ENCODE measurements at regions not wholly inside any gene's neighbourhood (a gene's known extent, or its start where the extent isn't known, plus 50 kb on each side); places are given as distances from the start of the nearest gene placed in this dataset.

- no peaks in the 10 kb centered on the region for H3K9me3 Mint-ChIP-seq
- H3K36me3 Mint-ChIP-seq (ENCODE audit: low read depth): no peaks in the 10 kb centered on the region
- no peak overlapping the region for H3K4me3 Mint-ChIP-seq
- no peaks in the 10 kb centered on the region for H3K27me3 Mint-ChIP-seq
- no peak for DNase-seq
- POLR2A ChIA-PET: no interaction called here
- CTCF ChIA-PET: no interaction called here
- H3K27ac Mint-ChIP-seq: no peak overlapping the region
- H3K4me1 Mint-ChIP-seq: no peaks in the 10 kb centered on the region
Measured at GRCh38 chr6:126574301-126574700, 234.4 kb downstream of the CENPW start.

DNA sequence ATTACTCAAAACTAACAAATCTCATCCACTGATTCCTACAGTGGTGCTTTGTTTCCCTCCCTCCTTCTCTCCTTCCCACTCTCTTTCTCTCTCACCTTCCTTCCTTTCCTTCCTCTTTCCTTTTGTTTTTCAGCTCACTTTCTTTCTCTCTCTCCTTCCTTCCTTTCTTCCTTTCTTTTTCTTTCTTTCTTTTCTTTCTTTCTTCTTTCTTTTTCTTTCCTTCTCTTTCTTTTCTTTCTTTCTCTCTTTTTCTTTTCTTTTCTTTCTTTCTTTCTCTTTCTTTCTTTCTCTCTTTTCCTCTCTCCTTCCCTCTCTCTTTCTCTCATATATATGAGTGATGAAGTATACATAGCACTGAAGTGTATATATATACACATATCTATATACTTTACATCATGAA lies 241.4 kb downstream of the CENPW start:
- ChIA-PET CTCF (no interaction called here), POLR2A (no interaction called here)
- Mint-ChIP-seq H3K4me1 (no peaks in the 10 kb centered on the region), H3K27ac (no peak overlapping the region), H3K36me3 (ENCODE audit: low read depth) (no peaks in the 10 kb centered on the region), H3K4me3 (no peak overlapping the region), H3K9me3 (no peaks in the 10 kb centered on the region), H3K27me3 (no peaks in the 10 kb centered on the region)
- no peak for DNase-seq

DNA sequence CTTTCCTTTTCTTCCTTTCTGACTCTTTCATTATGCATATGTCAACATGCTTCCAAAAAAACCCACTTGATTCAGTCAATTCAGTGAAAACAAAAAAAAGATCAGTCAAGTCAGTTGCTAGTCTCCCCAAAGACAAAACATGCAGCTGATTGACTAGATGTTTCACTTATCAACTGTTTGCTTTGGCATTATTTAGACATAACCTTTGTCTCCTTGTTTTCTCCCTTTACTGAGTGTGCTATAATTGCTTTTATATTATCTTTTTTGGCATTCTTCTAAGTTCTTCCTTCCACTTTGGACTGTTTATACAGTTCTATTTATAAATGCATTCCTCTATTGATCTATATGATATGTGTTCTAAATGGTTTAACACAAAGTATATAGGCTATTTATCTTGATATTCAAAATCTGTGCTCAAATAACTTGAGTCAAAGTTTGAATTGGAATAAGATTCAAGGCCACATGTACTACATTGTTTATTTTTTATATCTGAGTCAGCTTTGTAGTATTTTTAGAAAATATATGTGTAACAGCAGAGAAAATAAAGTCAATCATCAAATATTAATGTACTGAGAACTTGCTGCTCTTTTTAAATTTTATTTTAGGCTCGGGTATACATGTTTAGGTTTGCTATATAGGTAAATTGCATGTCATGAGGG lies 260.5 kb downstream of the CENPW start:
- H3K27ac Mint-ChIP-seq: no peak overlapping the region
- no peaks in the 10 kb centered on the region for H3K4me1 Mint-ChIP-seq
- no peak overlapping the region for H3K4me3 Mint-ChIP-seq
- H3K27me3 Mint-ChIP-seq: no peaks in the 10 kb centered on the region
- H3K9me3 Mint-ChIP-seq: no peaks in the 10 kb centered on the region
- ChIA-PET POLR2A (no interaction called here), CTCF (no interaction called here)
- no peaks in the 10 kb centered on the region for H3K36me3 Mint-ChIP-seq (ENCODE audit: low read depth)
- DNase-seq: no peak

- CTCF ChIA-PET: no interaction called here
- DNase-seq: no peak
- no peaks in the 10 kb centered on the region for H3K4me1 Mint-ChIP-seq
- no peaks in the 10 kb centered on the region for H3K36me3 Mint-ChIP-seq (ENCODE audit: low read depth)
- H3K27me3 Mint-ChIP-seq: no peaks in the 10 kb centered on the region
- no peak overlapping the region for H3K4me3 Mint-ChIP-seq
- H3K27ac Mint-ChIP-seq: no peak overlapping the region
- peaks cover 1% of the 10 kb centered on the region for H3K9me3 Mint-ChIP-seq
- POLR2A ChIA-PET: no interaction called here
Measured at GRCh38 chr6:126603410-126603809, 263.5 kb downstream of the CENPW start.

GRCh38 chr6:126605089-126605488 lies 265.2 kb downstream of the CENPW start:
- POLR2A ChIA-PET: no interaction called here
- CTCF ChIA-PET: no interaction called here
- no peaks in the 10 kb centered on the region for H3K27me3 Mint-ChIP-seq
- no peaks in the 10 kb centered on the region for H3K36me3 Mint-ChIP-seq (ENCODE audit: low read depth)
- DNase-seq: no peak
- no peak overlapping the region for H3K27ac Mint-ChIP-seq
- H3K4me3 Mint-ChIP-seq: no peak overlapping the region
- H3K9me3 Mint-ChIP-seq: peaks cover 6% of the 10 kb centered on the region
- no peaks in the 10 kb centered on the region for H3K4me1 Mint-ChIP-seq

DNA sequence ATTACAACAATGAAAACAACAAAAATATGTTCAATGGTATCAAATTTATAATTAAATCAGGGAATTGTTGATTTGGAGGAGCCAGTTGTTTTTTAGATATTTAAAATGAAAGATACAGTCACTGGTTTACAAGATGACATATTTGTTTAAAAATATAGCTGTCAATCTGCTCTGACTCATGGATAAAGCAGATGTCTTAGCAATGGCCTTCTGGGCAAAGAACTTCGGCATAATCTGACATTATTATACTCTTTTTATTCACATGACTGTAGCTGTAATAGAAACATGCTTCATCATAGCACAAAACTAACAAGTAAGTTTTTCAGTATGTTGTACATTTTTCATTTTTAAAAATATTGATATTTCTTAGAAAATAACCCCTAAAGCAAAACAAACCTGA lies 267.4 kb downstream of the CENPW start:
- POLR2A ChIA-PET: no interaction called here
- CTCF ChIA-PET: no interaction called here
- Mint-ChIP-seq H3K4me3 (no peak overlapping the region), H3K36me3 (ENCODE audit: low read depth) (no peaks in the 10 kb centered on the region), H3K27me3 (no peaks in the 10 kb centered on the region), H3K4me1 (no peaks in the 10 kb centered on the region), H3K9me3 (peaks cover 10% of the 10 kb centered on the region), H3K27ac (no peak overlapping the region)
- DNase-seq: no peak

- Mint-ChIP-seq H3K9me3 (peaks cover 13% of the 10 kb centered on the region), H3K4me1 (no peaks in the 10 kb centered on the region), H3K27me3 (no peaks in the 10 kb centered on the region), H3K36me3 (ENCODE audit: low read depth) (no peaks in the 10 kb centered on the region), H3K4me3 (no peak overlapping the region), H3K27ac (no peak overlapping the region)
- POLR2A ChIA-PET: no interaction called here
- DNase-seq: no peak
- CTCF ChIA-PET: no interaction called here
Measured at GRCh38 chr6:126608681-126609080, 268.8 kb downstream of the CENPW start.

DNA sequence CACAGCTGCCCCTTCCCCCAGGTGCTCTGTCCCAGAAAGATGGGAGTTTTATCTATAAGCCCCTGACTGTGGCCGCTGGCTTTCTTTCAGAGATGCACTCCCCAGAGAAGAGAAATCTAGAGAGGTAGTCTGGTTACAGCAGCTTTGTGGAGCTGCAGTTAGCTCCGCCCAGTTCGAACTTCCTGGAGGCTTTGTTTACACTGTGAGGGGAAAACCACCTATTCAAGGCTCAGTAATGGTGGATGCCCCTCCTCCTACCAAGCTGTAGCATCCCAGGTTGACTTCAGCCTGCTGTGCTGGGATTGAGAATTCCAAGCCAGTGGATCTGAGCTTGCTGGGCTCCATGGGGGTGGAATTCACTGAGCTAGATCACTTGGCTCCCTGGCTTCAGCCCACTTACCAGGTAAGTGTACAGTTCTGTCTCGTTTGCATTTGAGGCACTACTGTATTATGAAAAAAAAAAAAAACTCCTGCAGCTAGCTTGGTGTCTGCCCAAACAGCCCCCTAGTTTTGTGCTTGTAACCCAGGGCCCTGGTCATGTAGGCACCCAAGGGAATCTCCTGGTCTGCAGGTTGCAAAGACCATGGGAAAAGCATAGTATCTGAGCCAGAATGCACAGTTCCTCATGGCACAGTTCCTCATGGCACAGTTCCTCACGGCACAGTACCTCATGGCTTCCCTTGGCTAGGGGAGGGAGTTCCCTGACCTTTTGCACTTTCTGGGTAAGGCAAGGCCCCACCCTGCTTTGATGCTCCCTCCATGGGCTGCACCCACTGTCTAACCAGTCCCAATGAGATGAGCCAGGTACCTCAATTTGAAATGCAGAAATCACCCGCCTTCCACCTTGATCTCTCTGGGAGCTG lies 275.0 kb downstream of the CENPW start:
- no peaks in the 10 kb centered on the region for H3K36me3 Mint-ChIP-seq (ENCODE audit: low read depth)
- POLR2A ChIA-PET: no interaction called here

DNA sequence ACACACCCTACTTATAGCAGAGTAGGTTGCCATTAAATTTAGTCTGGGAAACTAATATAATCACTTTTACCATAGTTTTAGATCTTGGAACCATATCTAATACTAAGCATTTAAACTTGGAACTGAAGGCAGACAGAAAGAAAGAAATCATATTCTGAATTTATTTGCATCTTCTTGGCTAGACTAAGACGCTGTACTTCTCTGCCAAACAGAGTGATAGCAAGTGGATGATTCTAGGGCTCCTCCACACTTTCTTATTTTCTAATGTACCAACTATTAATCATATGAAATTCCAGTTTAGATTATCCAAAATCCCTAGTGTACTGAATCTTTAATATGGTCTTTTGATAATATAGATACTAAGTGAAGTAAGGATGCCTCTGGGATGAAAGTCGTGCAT lies 277.0 kb downstream of the CENPW start:
- Mint-ChIP-seq H3K9me3 (peaks cover 10% of the 10 kb centered on the region), H3K27ac (no peak overlapping the region), H3K27me3 (no peaks in the 10 kb centered on the region), H3K4me3 (no peak overlapping the region), H3K36me3 (ENCODE audit: low read depth) (no peaks in the 10 kb centered on the region), H3K4me1 (no peaks in the 10 kb centered on the region)
- ChIA-PET POLR2A (no interaction called here), CTCF (no interaction called here)
- no peak for DNase-seq

More for the DNA sequence above, 275.0 kb downstream of the CENPW start:
- Mint-ChIP-seq H3K4me1 (no peaks in the 10 kb centered on the region), H3K4me3 (no peak overlapping the region), H3K27me3 (no peaks in the 10 kb centered on the region), H3K27ac (no peak overlapping the region), H3K9me3 (peaks cover 12% of the 10 kb centered on the region)
- no peak for DNase-seq
- CTCF ChIA-PET: no interaction called here

GRCh38 chr6:126618639-126619343 lies 278.9 kb downstream of the CENPW start:
- no peak overlapping the region for H3K27ac Mint-ChIP-seq
- no peaks in the 10 kb centered on the region for H3K4me1 Mint-ChIP-seq
- ChIA-PET CTCF (no interaction called here), POLR2A (no interaction called here)
- no peak for DNase-seq
- H3K27me3 Mint-ChIP-seq: no peaks in the 10 kb centered on the region
- no peak overlapping the region for H3K4me3 Mint-ChIP-seq
- H3K36me3 Mint-ChIP-seq (ENCODE audit: low read depth): no peaks in the 10 kb centered on the region
- H3K9me3 Mint-ChIP-seq: peaks cover 3% of the 10 kb centered on the region

GRCh38 chr6:126620719-126621118 lies 280.8 kb downstream of the CENPW start:
- H3K36me3 Mint-ChIP-seq (ENCODE audit: low read depth): no peaks in the 10 kb centered on the region
- H3K4me1 Mint-ChIP-seq: no peaks in the 10 kb centered on the region

GRCh38 chr6:126625019-126625418 lies 285.1 kb downstream of the CENPW start:
- H3K4me3 Mint-ChIP-seq: no peak overlapping the region
- no peaks in the 10 kb centered on the region for H3K36me3 Mint-ChIP-seq (ENCODE audit: low read depth)
- no peak for DNase-seq
- H3K4me1 Mint-ChIP-seq: no peaks in the 10 kb centered on the region
- no peaks in the 10 kb centered on the region for H3K9me3 Mint-ChIP-seq
- ChIA-PET POLR2A (no interaction called here), CTCF (no interaction called here)
- H3K27ac Mint-ChIP-seq: no peak overlapping the region
- no peaks in the 10 kb centered on the region for H3K27me3 Mint-ChIP-seq

More at GRCh38 chr6:126620719-126621118, 280.8 kb downstream of the CENPW start:
- H3K9me3 Mint-ChIP-seq: no peaks in the 10 kb centered on the region
- no peak for DNase-seq
- H3K27me3 Mint-ChIP-seq: no peaks in the 10 kb centered on the region
- H3K4me3 Mint-ChIP-seq: no peak overlapping the region
- no peak overlapping the region for H3K27ac Mint-ChIP-seq
- POLR2A ChIA-PET: no interaction called here
- CTCF ChIA-PET: no interaction called here

DNA sequence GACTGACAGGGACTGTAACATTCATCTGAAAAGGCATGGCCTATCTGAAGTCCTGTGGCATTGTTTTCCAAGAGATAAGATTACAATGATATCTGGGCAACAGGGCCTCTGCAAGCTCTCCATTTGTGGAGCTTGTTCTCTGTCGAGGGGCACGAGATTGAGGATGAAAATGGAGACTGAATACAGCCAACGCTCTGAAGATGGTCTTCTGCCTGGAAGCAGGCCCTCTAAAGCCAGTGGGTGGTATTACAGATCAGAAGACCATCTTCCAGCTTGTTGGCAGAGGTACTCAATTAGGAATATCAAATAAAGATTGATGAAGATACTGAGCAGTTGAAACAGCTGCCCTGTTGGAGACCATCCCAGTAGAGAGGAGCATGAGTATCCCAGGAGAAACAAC lies 288.2 kb downstream of the CENPW start:
- Mint-ChIP-seq H3K27ac (no peak overlapping the region), H3K4me1 (no peaks in the 10 kb centered on the region), H3K27me3 (no peaks in the 10 kb centered on the region), H3K4me3 (no peak overlapping the region), H3K36me3 (ENCODE audit: low read depth) (no peaks in the 10 kb centered on the region), H3K9me3 (no peaks in the 10 kb centered on the region)
- ChIA-PET CTCF (no interaction called here), POLR2A (no interaction called here)
- DNase-seq: no peak
